WTC11 (cell line): ENCODE measurements at regions not wholly inside any gene's neighbourhood (a gene's known extent, or its start where the extent isn't known, plus 50 kb on each side); places are given as distances from the start of the nearest gene placed in this dataset.

Experiments used
- ATAC-seq: fragments of 200-7000 bp; cut with Tn5 transposase; 2 replicates; pipeline ENCODE4 v1.10.0; 2021; ENCODE audit warnings: mild to moderate bottlenecking, moderate library complexity
- CTCF ChIA-PET: fragments of 300-600 bp; sonication (Branson Sonifier 250); formaldehyde crosslinking; loops from one replicate; lab custom pipeline; 2021; ENCODE audit warnings: antibody characterized with exemption; lab: Charles Lee
- POLR2A ChIA-PET: fragments of 350-600 bp; sonication (Branson Sonifier 250); formaldehyde crosslinking; loops from one replicate; lab custom pipeline; 2021; ENCODE audit warnings: antibody characterized with exemption; lab: Charles Lee
- DNase-seq: peaks from one replicate; pipeline ENCODE4 v3.0.0; 2021; ENCODE audit warnings: low spot score
- H3K27ac Mint-ChIP-seq: 2 replicates; pipeline ENCODE4 v1.8.0; 2021; ENCODE audit warnings: mixed read lengths
- H3K27me3 Mint-ChIP-seq: 2 replicates; pipeline ENCODE4 v1.8.0; 2021; ENCODE audit warnings: low read depth, mild to moderate bottlenecking, moderate library complexity, mixed read lengths
- H3K36me3 Mint-ChIP-seq: 2 replicates; pipeline ENCODE4 v1.8.0; 2021; ENCODE audit warnings: mixed read lengths
- H3K4me1 Mint-ChIP-seq: 2 replicates; pipeline ENCODE4 v1.8.0; 2022; ENCODE audit warnings: mixed read lengths
- H3K4me3 Mint-ChIP-seq: 2 replicates; pipeline ENCODE4 v1.8.0; 2021; ENCODE audit warnings: mild to moderate bottlenecking, moderate library complexity, mixed read lengths
- H3K9me3 Mint-ChIP-seq: 2 replicates; pipeline ENCODE4 v1.8.0; 2021; ENCODE audit warnings: mixed read lengths
- AFF4 ChIP-seq: sonication (generic); formaldehyde crosslinking; IDR thresholded peaks from 2 replicates; pipeline ENCODE4 v1.8.1; 2023; ENCODE audit warnings: mild to moderate bottlenecking, missing genetic modification reagents, borderline replicate concordance
- ATF6 ChIP-seq: sonication (generic); formaldehyde crosslinking; IDR thresholded peaks from 2 replicates; pipeline ENCODE4 v1.8.1; 2023; ENCODE audit warnings: mild to moderate bottlenecking, missing genetic modification reagents
- CDX4 ChIP-seq: fragments of 250-450 bp; sonication (Bioruptor Pico); IDR thresholded peaks from 2 replicates; pipeline ENCODE4 v1.9.0; 2021; ENCODE audit warnings: moderate library complexity, mild to moderate bottlenecking, inconsistent platforms, borderline replicate concordance
- CREB1 ChIP-seq: sonication (generic); formaldehyde crosslinking; IDR thresholded peaks from 2 replicates; pipeline ENCODE4 v1.8.0; 2023; ENCODE audit warnings: mild to moderate bottlenecking, missing genetic modification reagents
- JAZF1 ChIP-seq: fragments of 250-450 bp; sonication (Bioruptor Pico); IDR thresholded peaks from 2 replicates; pipeline ENCODE4 v1.9.0; 2021; ENCODE audit warnings: moderate library complexity, mild to moderate bottlenecking, inconsistent platforms
- NFYB ChIP-seq: sonication (generic); formaldehyde crosslinking; conservative IDR thresholded peaks from 2 replicates; pipeline ENCODE4 v1.8.0; 2022; ENCODE audit warnings: low read depth, missing genetic modification reagents
- PRDM15 ChIP-seq: sonication (generic); formaldehyde crosslinking; IDR thresholded peaks from 2 replicates; pipeline ENCODE4 v1.8.0; 2022; ENCODE audit warnings: missing genetic modification reagents
- PRRX2 ChIP-seq: fragments of 250-450 bp; sonication (Bioruptor Pico); IDR thresholded peaks from 2 replicates; pipeline ENCODE4 v1.8.0; 2021; ENCODE audit warnings: mild to moderate bottlenecking
- RELA ChIP-seq: sonication (generic); formaldehyde crosslinking; IDR thresholded peaks from 2 replicates; pipeline ENCODE4 v1.8.1; 2022; ENCODE audit warnings: missing genetic modification reagents, mild to moderate bottlenecking, borderline replicate concordance
- SOX15 ChIP-seq: fragments of 250-450 bp; sonication (Bioruptor Pico); IDR thresholded peaks from 2 replicates; pipeline ENCODE4 v1.9.0; 2021; ENCODE audit warnings: mild to moderate bottlenecking
- TCF7 ChIP-seq: sonication (generic); formaldehyde crosslinking; IDR thresholded peaks from 2 replicates; pipeline ENCODE4 v1.8.0; 2022; ENCODE audit warnings: mild to moderate bottlenecking, low read depth, missing genetic modification reagents, moderate library complexity
- TEAD1 ChIP-seq: sonication (generic); formaldehyde crosslinking; IDR thresholded peaks from 2 replicates; pipeline ENCODE4 v1.8.0; 2022; ENCODE audit warnings: mild to moderate bottlenecking, missing genetic modification reagents
- ZNF121 ChIP-seq: sonication (generic); formaldehyde crosslinking; IDR thresholded peaks from 2 replicates; pipeline ENCODE4 v1.8.0; 2023; ENCODE audit warnings: missing genetic modification reagents
- ZNF232 ChIP-seq: sonication (generic); formaldehyde crosslinking; IDR thresholded peaks from 2 replicates; pipeline ENCODE4 v1.8.0; 2022; ENCODE audit warnings: mild to moderate bottlenecking, missing genetic modification reagents
- ZNF416 ChIP-seq: fragments of 250-450 bp; sonication (Bioruptor Pico); IDR thresholded peaks from 2 replicates; pipeline ENCODE4 v1.9.0; 2021; ENCODE audit warnings: mild to moderate bottlenecking, inconsistent platforms
- TF ChIP-seq, protein P1 (sequence below): sonication (generic); formaldehyde crosslinking; IDR thresholded peaks from 2 replicates; pipeline ENCODE4 v1.8.1; 2022; ENCODE audit warnings: missing genetic modification reagents, borderline replicate concordance
- TF ChIP-seq, protein P2 (sequence below): fragments of 250-450 bp; sonication (Bioruptor Pico); IDR thresholded peaks from 2 replicates; pipeline ENCODE4 v1.9.0; 2021; ENCODE audit warnings: mild to moderate bottlenecking
- TF ChIP-seq, protein P3 (sequence below): sonication (generic); formaldehyde crosslinking; conservative IDR thresholded peaks from 2 replicates; pipeline ENCODE4 v1.8.1; 2022; ENCODE audit warnings: mild to moderate bottlenecking, missing genetic modification reagents

- Mint-ChIP-seq H3K27ac (no peak overlapping the region), H3K9me3 (peaks cover 6% of the 10 kb centered on the region; the same call in 1 of the 2 replicates), H3K27me3 (no peaks in the 10 kb centered on the region), H3K36me3 (no peaks in the 10 kb centered on the region), H3K4me1 (no peaks in the 10 kb centered on the region), H3K4me3 (no peak overlapping the region)
- CTCF ChIA-PET = no interaction called here
- DNase-seq (no peak), ATAC-seq (no peak)
- TF ChIP-seq CDX4 (CRISPR knock-in tag) (no peak), SOX15 (CRISPR knock-in tag) (no peak), JAZF1 (CRISPR knock-in tag) (no peak), NFYB (no peak), PRRX2 (CRISPR knock-in tag) (no peak), ZNF416 (CRISPR knock-in tag) (no peak), ZNF232 (CRISPR knock-in tag) (no peak)
- TF ChIP-seq, protein P1, sequence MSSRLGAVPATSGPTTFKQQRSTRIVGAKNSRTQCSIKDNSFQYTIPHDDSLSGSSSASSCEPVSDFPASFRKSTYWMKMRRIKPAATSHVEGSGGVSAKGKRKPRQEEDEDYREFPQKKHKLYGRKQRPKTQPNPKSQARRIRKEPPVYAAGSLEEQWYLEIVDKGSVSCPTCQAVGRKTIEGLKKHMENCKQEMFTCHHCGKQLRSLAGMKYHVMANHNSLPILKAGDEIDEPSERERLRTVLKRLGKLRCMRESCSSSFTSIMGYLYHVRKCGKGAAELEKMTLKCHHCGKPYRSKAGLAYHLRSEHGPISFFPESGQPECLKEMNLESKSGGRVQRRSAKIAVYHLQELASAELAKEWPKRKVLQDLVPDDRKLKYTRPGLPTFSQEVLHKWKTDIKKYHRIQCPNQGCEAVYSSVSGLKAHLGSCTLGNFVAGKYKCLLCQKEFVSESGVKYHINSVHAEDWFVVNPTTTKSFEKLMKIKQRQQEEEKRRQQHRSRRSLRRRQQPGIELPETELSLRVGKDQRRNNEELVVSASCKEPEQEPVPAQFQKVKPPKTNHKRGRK (CRISPR knock-in tag) = no peak
- POLR2A ChIA-PET = no interaction called here
These were observed 448.3 kb upstream of the SLC14A2 start for GRCh38 chr18:45166836-45167551.

- DNase-seq (no peak), ATAC-seq (no peak)
- no peaks in the 10 kb centered on the region for H3K27me3 Mint-ChIP-seq
- ChIA-PET POLR2A (no interaction called here), CTCF (no interaction called here)
- no peak overlapping the region for H3K4me3 Mint-ChIP-seq
- H3K4me1 Mint-ChIP-seq = no peaks in the 10 kb centered on the region
- no peak overlapping the region for H3K27ac Mint-ChIP-seq
- H3K36me3 Mint-ChIP-seq = no peaks in the 10 kb centered on the region
- H3K9me3 Mint-ChIP-seq = 0 out of 2 replicates have a peak, but pooled peaks cover 4% of the 10 kb centered on the region
- TF ChIP-seq CDX4 (CRISPR knock-in tag) (no peak), PRDM15 (CRISPR knock-in tag) (no peak), AFF4 (CRISPR knock-in tag) (no peak), TEAD1 (CRISPR knock-in tag) (no peak), CREB1 (no peak), ZNF121 (CRISPR knock-in tag) (no peak), RELA (CRISPR knock-in tag) (no peak), ATF6 (CRISPR knock-in tag) (no peak), TCF7 (no peak)
- TF ChIP-seq, protein P2, sequence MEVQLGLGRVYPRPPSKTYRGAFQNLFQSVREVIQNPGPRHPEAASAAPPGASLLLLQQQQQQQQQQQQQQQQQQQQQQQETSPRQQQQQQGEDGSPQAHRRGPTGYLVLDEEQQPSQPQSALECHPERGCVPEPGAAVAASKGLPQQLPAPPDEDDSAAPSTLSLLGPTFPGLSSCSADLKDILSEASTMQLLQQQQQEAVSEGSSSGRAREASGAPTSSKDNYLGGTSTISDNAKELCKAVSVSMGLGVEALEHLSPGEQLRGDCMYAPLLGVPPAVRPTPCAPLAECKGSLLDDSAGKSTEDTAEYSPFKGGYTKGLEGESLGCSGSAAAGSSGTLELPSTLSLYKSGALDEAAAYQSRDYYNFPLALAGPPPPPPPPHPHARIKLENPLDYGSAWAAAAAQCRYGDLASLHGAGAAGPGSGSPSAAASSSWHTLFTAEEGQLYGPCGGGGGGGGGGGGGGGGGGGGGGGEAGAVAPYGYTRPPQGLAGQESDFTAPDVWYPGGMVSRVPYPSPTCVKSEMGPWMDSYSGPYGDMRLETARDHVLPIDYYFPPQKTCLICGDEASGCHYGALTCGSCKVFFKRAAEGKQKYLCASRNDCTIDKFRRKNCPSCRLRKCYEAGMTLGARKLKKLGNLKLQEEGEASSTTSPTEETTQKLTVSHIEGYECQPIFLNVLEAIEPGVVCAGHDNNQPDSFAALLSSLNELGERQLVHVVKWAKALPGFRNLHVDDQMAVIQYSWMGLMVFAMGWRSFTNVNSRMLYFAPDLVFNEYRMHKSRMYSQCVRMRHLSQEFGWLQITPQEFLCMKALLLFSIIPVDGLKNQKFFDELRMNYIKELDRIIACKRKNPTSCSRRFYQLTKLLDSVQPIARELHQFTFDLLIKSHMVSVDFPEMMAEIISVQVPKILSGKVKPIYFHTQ (CRISPR knock-in tag) = no peak
- TF ChIP-seq, protein P3, sequence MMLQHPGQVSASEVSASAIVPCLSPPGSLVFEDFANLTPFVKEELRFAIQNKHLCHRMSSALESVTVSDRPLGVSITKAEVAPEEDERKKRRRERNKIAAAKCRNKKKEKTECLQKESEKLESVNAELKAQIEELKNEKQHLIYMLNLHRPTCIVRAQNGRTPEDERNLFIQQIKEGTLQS (CRISPR knock-in tag) = no peak
These were observed 447.5 kb upstream of the SLC14A2 start for GRCh38 chr18:45167631-45168280.
